PC-3 (cell line): ENCODE measurements at regions not wholly inside any gene's neighbourhood (a gene's known extent, or its start where the extent isn't known, plus 50 kb on each side); places are given as distances from the start of the nearest gene placed in this dataset.

Experiments
- ATAC-seq: fragments of 200-7000 bp; cut with Tn5 transposase; 2 replicates; pipeline ENCODE4 v1.9.1; 2020; ENCODE audit warnings: mild to moderate bottlenecking, moderate library complexity
- BruUV-seq: library from RNA; stranded (reverse); fragments of 400-500 nt; replicated peaks from 2 replicates; lab custom pipeline; 2021; lab: Mats Ljungman, UMichigan
- CTCF ChIA-PET: fragments of 300-600 bp; sonication (Branson Sonifier 250); formaldehyde crosslinking; loops from one replicate; lab custom pipeline; 2022; ENCODE audit warnings: antibody characterized with exemption; lab: Charles Lee
- POLR2A ChIA-PET: fragments of 300-600 bp; sonication (Branson Sonifier 250); formaldehyde crosslinking; loops from one replicate; lab custom pipeline; 2022; ENCODE audit warnings: antibody characterized with exemption; ENCODE audit not compliant: unreplicated experiment; lab: Charles Lee
- DNase-seq: peaks from one replicate; pipeline ENCODE4 v3.0.0-alpha.2; 2015
- H2AFZ ChIP-seq: fragments of 300-600 bp; sonication (generic); 2 replicates; pipeline ENCODE4 v1.6.0; 2016; ENCODE audit warnings: antibody characterized with exemption, low read length
- H3F3A ChIP-seq: fragments of 300-600 bp; sonication (generic); one replicate; pipeline ENCODE4 v1.6.0; 2017; ENCODE audit warnings: antibody characterized with exemption, low read length, control low read depth, mild to moderate bottlenecking; ENCODE audit not compliant: unreplicated experiment
- H3K27ac ChIP-seq: fragments of 300-600 bp; sonication (generic); 2 replicates; pipeline ENCODE4 v1.5.1; 2016; ENCODE audit warnings: mild to moderate bottlenecking, low read length
- H3K27me3 ChIP-seq: fragments of 300-600 bp; sonication (generic); 2 replicates; pipeline ENCODE4 v1.6.1; 2016; ENCODE audit warnings: low read length, mixed read lengths
- H3K36me3 ChIP-seq: fragments of 300-600 bp; sonication (generic); 2 replicates; pipeline ENCODE4 v1.6.1; 2016; ENCODE audit warnings: low read depth, mixed run types, low read length, mixed read lengths
- H3K4me1 ChIP-seq: fragments of 300-600 bp; sonication (generic); 2 replicates; pipeline ENCODE4 v1.5.1; 2016; ENCODE audit warnings: low read length; ENCODE audit not compliant: insufficient read depth
- H3K4me2 ChIP-seq: fragments of 300-600 bp; sonication (generic); 2 replicates; pipeline ENCODE4 v1.6.0; 2016; ENCODE audit warnings: low read length
- H3K4me3 ChIP-seq: fragments of 300-600 bp; sonication (generic); 2 replicates; pipeline ENCODE4 v1.5.1; 2016; ENCODE audit warnings: mild to moderate bottlenecking, low read length, mixed read lengths
- H3K79me2 ChIP-seq: fragments of 300-600 bp; sonication (generic); 2 replicates; pipeline ENCODE4 v1.6.1; 2017; ENCODE audit warnings: low read length, mixed read lengths
- H3K9ac ChIP-seq: fragments of 300-600 bp; sonication (generic); 2 replicates; pipeline ENCODE4 v1.6.0; 2016; ENCODE audit warnings: mild to moderate bottlenecking, low read length
- H3K9me2 ChIP-seq: fragments of 300-600 bp; sonication (generic); replicated peaks from 2 replicates; pipeline ENCODE4 v1.6.1; 2016; ENCODE audit warnings: mixed run types, low read length, mixed read lengths
- H3K9me3 ChIP-seq: fragments of 300-600 bp; sonication (generic); 2 replicates; pipeline ENCODE4 v1.6.1; 2016; ENCODE audit warnings: low read length, mixed read lengths
- H4K20me1 ChIP-seq: fragments of 300-600 bp; sonication (generic); 2 replicates; pipeline ENCODE4 v1.6.1; 2016; ENCODE audit warnings: low read length, mixed read lengths
- EZH2 ChIP-seq: fragments of 300-600 bp; sonication (generic); IDR thresholded peaks from one replicate; pipeline ENCODE4 v1.6.1; 2017; ENCODE audit warnings: antibody characterized with exemption, mild to moderate bottlenecking, low read length; ENCODE audit not compliant: unreplicated experiment
- EZH2phosphoT487 ChIP-seq: fragments of 300-600 bp; sonication (generic); IDR thresholded peaks from 2 replicates; pipeline ENCODE4 v1.6.1; 2018; ENCODE audit warnings: mild to moderate bottlenecking, antibody characterized with exemption, low read length, borderline replicate concordance
- intact Hi-C: fragments of 100-400 bp; cut with micrococcal nuclease; formaldehyde crosslinking; loops from 2 replicates; pipeline ENCODE4 v1.9.0; 2023
- TF ChIP-seq, protein P1 (sequence below): fragments of 300-600 bp; sonication (generic); conservative IDR thresholded peaks from 2 replicates; pipeline ENCODE4 v1.5.1; 2017; ENCODE audit warnings: antibody characterized with exemption, low read depth, mild to moderate bottlenecking, low read length

DNA sequence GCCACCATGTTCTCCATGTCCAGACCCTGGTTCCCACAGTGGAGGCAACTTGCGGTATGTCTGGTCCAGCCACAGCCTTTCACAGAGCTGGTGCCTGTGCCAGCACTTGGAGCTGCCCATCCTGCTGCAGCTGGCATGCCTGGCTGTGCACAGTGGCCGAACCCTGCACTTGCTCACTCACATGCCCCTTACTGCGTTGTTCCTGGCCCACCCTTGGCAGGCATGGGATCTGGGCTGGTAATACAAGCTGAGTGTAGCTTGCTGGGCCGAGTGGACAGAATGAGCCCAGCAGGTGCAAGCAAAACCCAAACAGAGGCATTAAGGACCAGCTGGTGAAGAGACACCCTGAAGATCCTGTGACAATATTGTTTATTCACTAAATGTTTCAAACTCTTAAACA lies 583.9 kb upstream of the SLITRK6 start:
- CTCF ChIA-PET, result no interaction called here
- Histone ChIP-seq H3K9me2 (no peaks in the 10 kb centered on the region), H3K4me3 (no peak overlapping the region), H3K79me2 (no peaks in the 10 kb centered on the region), H3K27ac (no peak overlapping the region), H3K27me3 (no peaks in the 10 kb centered on the region), H3K9ac (no peak overlapping the region), H3K9me3 (no peaks in the 10 kb centered on the region), H2AFZ (no peak overlapping the region), H3K36me3 (no peaks in the 10 kb centered on the region), H4K20me1 (no peaks in the 10 kb centered on the region), H3F3A (no peaks in the 10 kb centered on the region), H3K4me1 (no peaks in the 10 kb centered on the region), H3K4me2 (no peak overlapping the region)
- intact Hi-C loops, result no loop called here
- TF ChIP-seq, protein P1, sequence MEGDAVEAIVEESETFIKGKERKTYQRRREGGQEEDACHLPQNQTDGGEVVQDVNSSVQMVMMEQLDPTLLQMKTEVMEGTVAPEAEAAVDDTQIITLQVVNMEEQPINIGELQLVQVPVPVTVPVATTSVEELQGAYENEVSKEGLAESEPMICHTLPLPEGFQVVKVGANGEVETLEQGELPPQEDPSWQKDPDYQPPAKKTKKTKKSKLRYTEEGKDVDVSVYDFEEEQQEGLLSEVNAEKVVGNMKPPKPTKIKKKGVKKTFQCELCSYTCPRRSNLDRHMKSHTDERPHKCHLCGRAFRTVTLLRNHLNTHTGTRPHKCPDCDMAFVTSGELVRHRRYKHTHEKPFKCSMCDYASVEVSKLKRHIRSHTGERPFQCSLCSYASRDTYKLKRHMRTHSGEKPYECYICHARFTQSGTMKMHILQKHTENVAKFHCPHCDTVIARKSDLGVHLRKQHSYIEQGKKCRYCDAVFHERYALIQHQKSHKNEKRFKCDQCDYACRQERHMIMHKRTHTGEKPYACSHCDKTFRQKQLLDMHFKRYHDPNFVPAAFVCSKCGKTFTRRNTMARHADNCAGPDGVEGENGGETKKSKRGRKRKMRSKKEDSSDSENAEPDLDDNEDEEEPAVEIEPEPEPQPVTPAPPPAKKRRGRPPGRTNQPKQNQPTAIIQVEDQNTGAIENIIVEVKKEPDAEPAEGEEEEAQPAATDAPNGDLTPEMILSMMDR, result no peak
- no peak for TF ChIP-seq EZH2
- no peak for TF ChIP-seq EZH2phosphoT487
- no peak for DNase-seq
- POLR2A ChIA-PET, result no interaction called here
- no peak for ATAC-seq
- BruUV-seq, result no TSS peak

DNA sequence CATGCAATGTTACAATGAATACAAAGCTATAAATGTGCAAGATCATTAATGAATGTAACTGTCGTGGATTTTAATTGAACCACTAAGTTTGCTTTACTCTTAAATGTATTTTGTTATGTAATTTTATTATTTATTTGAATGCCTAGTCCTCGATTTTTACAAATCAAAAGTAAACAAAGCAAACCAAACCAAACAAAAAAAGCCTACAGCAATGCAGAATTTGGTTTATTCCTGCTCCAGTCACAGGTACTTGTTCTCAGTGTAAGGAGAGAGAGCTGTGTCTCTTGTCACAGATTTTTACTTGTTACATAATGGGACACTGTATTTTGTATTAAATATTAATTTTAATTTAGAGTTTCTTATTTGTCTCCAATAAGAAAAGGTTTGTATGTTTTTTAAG lies 584.3 kb upstream of the SLITRK6 start:
- no peak overlapping the region for H3K4me2 ChIP-seq
- no peak overlapping the region for H3K9ac ChIP-seq
- H3K36me3 ChIP-seq, result no peaks in the 10 kb centered on the region
- no peaks in the 10 kb centered on the region for H3F3A ChIP-seq
- DNase-seq (no peak), ATAC-seq (no peak)
- intact Hi-C loops, result no loop called here
- no peak overlapping the region for H3K4me3 ChIP-seq
- TF ChIP-seq, protein P1, result no peak
- TF ChIP-seq EZH2, result no peak
- no peak for TF ChIP-seq EZH2phosphoT487
- ChIA-PET POLR2A (no interaction called here), CTCF (no interaction called here)
- no peak overlapping the region for H3K27ac ChIP-seq
- no peaks in the 10 kb centered on the region for H3K9me2 ChIP-seq
- no peaks in the 10 kb centered on the region for H3K27me3 ChIP-seq
- no peak overlapping the region for H2AFZ ChIP-seq
- no peaks in the 10 kb centered on the region for H4K20me1 ChIP-seq
- H3K4me1 ChIP-seq, result no peaks in the 10 kb centered on the region
- H3K79me2 ChIP-seq, result no peaks in the 10 kb centered on the region
- BruUV-seq, result no TSS peak
- no peaks in the 10 kb centered on the region for H3K9me3 ChIP-seq

DNA sequence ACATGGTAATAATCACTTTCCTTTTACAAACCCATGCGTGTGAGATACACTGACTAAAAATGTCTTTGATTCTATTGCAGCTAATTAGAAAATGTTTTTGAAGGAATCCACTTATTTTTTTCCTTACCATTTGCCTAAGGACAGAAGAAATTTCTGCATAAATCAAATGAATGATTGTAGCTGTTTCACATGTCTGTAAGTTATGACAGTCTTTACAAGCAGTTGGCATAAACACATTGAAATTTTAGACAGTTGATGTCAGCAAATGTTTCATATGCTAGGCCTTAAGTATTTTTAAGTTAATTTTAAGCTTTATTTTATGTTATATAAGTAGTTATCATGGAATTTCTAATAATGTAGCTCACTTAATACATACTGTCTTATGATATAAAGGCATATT lies 598.4 kb upstream of the SLITRK6 start:
- Histone ChIP-seq H3F3A (no peaks in the 10 kb centered on the region), H3K79me2 (no peaks in the 10 kb centered on the region), H3K9ac (no peak overlapping the region), H3K9me2 (no peaks in the 10 kb centered on the region), H3K4me2 (no peak overlapping the region), H3K27ac (no peak overlapping the region), H4K20me1 (no peaks in the 10 kb centered on the region), H3K36me3 (no peaks in the 10 kb centered on the region), H3K27me3 (no peaks in the 10 kb centered on the region), H3K4me1 (no peaks in the 10 kb centered on the region), H3K4me3 (no peak overlapping the region), H3K9me3 (no peaks in the 10 kb centered on the region), H2AFZ (no peak overlapping the region)
- POLR2A ChIA-PET, result no interaction called here
- no TSS peak for BruUV-seq
- DNase-seq, result no peak
- intact Hi-C loops, result no loop called here
- CTCF ChIA-PET, result no interaction called here
- TF ChIP-seq EZH2 (no peak), EZH2phosphoT487 (no peak)
- TF ChIP-seq, protein P1, result no peak
- no peak for ATAC-seq
